ENCODE measurements at regions not wholly inside any gene's neighbourhood (a gene's known extent, or its start where the extent isn't known, plus 50 kb on each side); places are given as distances from the start of the nearest gene placed in this dataset.

DNA sequence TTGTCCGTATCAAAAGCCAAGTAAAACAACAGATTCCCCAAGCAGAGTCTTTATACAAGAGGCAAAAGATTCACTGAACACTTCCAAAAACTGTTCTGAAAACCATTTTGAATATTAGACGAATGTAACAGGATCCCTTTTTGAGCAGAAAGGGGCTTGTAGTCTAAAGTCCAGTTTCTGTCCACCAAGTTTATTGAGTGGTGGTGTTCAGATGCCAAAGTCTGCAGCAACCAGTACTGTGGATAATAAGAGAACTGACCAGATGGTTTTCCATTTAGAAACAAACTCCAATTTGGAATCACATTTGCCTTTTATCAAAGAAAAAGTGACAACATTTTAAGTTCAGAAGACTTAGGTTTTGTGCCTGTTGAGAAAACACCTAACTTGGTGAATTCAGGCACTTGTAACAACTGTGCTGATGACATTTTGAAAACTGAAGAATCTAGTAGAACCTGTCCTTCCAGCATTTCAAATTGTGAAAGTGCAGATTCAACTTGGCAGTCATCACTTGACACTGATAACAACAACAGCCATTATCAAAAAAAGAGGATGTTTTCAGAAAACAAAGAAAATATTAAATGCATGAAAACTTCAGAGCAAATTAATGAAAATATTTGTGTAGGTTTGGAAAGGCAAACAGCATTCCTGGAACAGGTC is 217.1 kb downstream of the CSNK2A3 start:
- no peak for DNase-seq (ENCODE audit: low spot score)

DNA sequence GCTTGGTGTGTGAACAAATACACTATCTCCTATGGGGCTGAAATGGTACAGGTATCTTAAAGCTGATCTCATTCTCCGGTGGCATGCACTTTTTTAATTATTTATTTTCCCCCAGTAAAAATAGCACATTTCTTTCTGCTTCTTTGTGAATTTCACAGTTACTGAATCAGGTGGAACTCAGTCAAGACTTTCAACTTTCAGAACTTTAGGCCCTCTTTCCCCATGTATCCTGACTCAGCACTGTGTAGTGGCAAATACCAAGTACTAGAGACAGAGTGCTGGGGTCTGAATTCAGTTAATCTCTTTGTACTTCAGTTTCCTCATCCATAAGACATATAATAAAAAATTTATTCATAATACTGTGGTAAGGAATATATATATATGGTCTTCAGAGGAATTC is 223.9 kb downstream of the CSNK2A3 start:
- DNase-seq (ENCODE audit: low spot score), result no peak

DNA sequence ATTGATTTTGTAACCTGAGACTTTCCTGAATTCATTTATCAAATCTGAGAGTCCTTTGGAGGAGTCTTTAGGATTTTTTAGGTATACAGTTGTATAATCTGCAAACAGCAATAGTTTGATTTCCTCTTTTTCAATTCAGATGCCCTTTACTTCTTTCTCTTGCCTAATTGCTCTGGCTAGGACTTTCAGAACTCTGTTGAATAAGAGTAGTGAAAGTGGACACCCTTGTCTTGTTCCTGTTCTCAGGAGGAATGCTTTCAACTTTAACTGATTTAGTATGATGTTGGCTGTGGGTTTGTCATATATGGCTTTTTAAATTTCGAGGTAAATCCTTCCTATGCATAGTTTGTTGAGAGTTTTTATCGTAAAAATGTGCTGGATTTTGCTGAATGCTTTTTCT is 227.4 kb downstream of the CSNK2A3 start:
- DNase-seq (ENCODE audit: low spot score), result no peak

DNA sequence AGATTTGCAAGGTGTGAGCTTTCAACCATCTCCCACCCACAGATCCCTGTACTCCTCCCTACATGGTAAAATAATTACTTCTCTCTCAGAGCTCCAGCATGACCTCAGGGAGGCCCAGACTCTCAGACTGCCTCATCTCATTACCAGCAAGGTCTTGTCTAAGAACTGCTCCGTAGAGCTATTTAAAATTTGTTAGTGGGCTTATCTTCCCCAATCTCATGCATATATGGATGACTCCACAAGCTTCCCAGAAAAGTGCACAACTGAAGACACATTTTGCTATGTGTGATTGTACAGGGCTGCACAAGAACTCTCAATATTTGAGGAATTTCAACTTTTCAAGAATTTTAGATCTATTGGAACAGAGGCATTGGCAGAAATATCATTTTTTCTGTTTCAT is 230.3 kb downstream of the CSNK2A3 start:
- DNase-seq (ENCODE audit: low spot score), result no peak

DNA sequence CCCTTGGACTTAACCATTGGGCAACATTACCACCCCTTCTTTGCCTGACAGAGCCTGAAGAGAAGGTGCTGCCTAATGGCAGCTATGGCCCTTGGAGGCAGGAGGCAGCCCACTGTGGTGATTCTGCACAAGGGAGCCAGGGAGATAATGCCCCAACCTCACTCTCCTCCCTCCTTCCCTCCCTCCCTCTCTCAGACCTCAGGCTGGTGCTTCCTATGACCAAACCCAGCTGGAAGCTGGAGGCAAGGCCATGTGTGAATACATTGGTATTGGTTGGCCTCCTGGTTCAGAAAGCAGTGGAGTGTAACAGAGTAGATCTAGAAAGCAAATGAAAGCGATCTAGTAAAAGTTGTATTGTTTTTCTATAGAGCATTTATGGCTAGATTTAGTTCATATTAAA is 233.1 kb downstream of the CSNK2A3 start:
- DNase-seq (ENCODE audit: low spot score), result no peak

DNA sequence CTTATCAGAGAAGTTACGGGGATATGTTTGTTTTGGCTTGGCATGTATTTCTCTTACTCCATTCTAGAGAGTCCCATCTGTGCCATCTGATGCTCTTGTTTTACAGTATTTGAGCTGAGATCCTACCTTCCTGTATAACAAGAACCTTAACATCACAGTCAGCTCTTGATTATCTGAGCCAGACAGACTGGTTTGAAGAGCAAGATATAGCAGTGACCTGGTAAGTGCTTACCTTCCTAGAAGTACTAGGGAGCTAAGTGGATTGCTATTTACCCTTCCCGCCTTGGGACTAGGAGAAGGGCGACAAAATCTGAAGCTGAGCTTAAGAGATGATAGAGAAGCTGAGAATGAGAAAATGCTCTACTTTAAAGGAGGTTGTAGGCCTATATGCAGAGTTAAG is 235.3 kb downstream of the CSNK2A3 start:
- DNase-seq (ENCODE audit: low spot score), result no peak

DNA sequence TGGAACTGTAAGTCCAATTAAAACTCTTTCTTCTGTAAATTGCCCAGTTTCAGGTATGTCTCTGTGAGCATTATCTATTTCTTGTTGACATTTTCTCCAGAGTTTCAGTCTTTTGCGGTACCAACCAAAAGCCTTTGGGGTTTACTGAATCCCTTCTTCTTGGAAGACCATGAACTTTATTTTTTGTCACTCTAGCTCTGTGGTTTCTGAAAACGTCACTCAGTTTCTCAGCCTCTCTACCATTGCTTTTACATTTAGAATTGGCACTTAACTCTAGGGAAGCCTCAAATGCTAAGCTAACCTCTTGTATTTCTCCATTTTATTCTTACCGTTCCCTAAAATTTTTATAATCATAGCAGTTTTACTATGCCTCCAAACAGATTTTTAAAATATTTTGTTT is 237.6 kb downstream of the CSNK2A3 start:
- DNase-seq (ENCODE audit: low spot score), result no peak

DNA sequence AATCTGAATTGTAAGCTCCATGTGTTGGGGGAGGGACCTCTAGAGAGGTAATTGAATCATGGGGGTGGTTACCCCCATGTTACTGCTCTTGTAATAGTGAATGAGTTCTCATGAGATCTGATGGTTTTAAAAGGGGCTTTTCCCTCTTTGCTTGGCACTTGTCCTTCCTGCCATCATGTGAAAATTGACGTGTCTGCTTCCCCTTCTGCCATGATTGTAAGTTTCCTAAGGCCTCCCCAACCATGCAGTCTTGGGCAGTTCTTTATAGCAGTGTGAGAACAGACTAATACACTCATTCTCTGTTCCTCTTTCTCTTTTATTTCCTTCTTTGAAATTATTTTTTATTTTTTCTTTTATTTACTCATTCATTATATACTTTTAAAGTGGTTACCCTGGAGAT is 239.4 kb downstream of the CSNK2A3 start:
- no peak for DNase-seq (ENCODE audit: low spot score)

DNA sequence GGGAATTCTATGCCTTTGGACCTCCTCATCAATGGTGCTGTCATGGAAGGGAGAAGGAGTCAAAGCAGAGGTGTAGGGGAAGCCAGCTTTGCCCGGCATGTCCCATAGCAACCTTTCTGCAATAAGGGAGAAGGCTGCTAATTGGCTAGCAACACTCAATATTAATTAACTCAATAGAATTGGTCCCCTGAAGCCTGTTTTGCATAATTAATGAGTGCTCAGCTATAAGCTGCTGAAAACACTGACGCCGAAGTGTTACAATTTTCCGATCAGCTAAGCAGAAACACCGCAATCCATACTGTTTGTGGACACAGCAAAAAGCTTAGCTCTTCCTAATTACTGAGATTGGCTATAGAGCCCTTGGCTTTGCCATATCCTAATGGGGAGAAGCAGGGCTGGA is 245.0 kb downstream of the CSNK2A3 start:
- no peak for DNase-seq (ENCODE audit: low spot score)

DNA sequence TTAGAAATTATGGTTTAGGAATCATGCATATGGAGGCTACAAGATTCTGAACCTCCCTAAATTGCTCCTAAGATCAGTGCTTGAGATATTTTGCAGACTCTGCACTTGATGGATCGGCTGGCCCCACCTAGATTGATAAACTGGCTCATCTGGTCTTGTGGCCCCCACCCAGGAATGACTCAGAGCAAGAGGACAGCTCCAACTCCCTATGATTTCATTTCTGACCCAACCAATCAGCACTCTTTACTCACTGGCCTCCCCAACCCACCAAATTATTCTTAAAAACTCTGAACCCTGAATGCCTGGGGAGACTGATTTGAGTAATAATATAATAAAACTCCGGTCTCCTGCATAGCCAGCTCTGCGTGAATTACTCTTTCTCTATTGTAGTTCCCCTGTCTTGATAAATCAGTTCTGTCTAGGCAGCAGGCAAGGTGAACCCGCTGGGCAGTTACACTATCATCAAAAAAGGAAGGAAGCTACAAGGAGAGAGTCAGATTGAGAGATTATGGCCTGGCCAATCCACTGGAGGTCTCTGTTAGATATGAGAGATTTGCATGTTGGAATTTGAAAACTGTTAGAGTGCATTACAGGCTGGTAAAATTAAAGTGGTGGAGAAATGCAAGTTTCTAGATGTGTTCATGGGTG is 245.8 kb downstream of the CSNK2A3 start:
- no peak for DNase-seq (ENCODE audit: low spot score)

DNA sequence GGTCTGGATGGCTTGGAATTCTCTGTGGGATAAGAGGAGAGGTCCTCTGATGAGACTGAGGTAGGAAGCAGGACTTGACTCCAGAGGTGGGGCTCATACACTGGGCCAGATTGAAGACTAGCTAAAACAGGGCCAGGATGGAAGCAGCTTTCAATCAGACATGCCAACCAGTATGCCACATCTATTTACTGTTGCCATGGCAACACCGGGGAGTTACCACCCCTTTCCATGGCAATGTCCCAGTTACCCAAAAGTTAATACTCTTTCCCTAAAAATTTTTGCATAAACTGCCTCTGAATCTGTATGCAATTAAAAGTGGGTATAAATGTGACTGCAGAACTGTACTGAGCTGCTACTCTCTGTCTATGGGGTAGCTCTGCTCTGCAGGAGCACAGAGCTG is 247.5 kb upstream of the ZBED5 start:
- peak; percentile 11 for DNase-seq (ENCODE audit: low spot score)

DNA sequence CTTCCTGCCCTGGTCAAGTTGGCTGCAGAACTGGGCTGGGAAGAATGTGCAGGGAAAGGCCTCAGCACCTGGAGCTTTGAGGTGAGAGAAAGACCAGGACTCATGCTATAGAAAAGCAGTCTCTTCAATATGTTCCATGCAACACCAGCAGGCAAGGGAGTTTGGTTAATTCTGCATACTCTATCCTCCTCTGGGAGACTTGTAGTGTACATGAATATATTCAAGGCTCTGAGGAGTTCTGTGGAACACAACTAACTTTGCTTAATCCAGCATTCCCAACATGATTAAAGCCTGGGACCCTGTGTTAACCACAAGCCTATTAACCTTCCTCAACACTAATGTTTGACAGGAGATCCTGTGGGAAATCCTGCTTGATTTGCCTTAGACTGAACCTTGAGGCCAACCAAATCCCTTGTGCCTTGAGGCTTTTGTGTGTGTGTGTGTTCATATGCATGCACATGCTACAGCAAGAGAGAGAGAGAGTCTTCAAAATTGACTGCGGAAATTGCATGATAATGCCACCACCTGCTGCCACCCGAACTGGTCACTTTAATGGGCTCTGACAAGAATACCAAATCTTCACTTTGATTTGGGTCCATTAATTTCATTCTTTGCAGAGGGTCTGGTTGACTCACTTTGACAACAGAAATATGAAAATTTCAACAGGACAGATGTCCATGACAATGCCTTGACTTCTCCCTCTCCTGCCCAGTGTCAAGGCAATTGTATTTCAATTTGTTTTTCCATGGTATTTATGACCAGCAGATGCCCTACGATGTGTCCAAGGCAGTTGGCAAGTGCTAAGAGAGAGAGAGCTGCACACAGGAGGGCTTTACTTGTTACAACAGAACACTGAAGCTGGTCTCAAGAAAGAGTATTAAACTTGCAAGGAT is 238.2 kb upstream of the ZBED5 start:
- DNase-seq (ENCODE audit: low spot score), result no peak

DNA sequence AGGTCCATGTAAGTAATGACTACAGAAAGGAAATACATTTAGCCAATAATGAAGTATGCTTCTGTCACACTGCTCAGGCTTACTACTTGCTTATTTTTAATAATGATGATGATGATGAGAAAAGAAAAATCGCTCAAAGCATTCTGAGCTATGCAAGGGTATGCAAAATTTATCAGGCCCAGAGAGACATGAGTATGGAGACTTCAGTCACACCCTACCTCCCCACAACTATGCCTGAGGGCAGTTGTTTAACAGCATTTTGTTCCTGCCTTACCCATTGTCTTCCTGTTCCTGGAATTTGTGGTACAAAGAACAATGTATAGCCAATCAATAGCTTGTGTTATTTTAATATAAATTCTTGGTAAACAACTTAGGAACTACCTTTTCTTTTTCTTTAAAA is 232.6 kb upstream of the ZBED5 start:
- no peak for DNase-seq (ENCODE audit: low spot score)

DNA sequence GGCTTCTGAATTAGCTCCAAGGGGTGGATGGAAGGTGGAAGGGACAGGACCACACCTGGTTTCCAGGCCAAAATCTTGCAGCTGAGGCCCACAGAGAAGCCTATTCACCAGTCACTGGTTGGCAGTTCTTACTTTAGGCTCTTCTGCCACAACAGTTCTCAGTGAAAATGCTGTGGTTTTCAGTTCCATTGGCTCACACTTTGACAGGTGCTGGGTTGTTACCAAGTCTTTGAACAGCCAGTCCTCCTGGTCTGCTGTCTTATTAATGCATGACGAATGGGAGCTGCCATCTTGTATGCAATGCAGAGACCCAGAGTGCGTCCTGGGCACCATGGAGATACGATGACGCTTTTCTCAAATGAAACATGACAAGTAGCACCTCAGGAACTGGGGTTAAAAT is 232.0 kb upstream of the ZBED5 start:
- DNase-seq (ENCODE audit: low spot score), result no peak

DNA sequence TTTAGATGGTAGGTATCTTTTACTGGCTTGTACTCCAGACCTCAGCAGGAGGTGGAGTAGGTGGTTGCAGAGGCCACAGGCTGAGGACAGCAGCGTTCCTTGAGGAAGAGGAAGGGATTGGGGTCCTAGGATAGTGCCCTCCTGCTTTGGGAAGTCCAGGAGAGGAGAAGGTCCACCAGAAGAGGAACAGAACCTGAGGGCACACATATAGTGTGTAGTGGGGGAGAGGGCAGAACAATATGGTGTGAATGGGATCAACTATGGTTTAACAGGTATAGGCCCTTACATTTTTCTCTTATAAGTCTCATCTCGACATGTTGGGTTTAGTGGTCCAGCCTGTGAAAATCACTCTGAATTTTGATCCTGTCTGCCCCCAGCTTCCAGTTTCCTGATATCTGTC is 229.1 kb upstream of the ZBED5 start:
- DNase-seq (ENCODE audit: low spot score), result no peak

DNA sequence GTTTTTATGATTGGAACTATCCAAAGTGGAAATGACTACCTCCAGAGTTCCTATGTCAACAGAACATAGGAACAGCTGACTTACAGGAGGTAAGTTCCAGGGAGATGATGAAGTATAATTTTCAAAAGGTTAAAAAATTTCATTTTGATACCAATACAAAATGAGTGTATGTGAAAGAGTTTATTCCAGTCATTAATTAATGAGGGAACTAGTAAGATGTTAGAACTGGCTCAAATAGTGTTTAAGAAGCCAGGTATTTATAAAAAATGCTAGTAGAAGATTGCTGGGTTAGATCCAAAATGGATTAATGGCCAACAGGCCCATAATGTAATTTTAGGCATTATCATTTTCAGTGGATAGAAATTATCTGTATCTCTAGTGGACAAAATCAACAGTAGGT is 227.7 kb upstream of the ZBED5 start:
- no peak for DNase-seq (ENCODE audit: low spot score)

DNA sequence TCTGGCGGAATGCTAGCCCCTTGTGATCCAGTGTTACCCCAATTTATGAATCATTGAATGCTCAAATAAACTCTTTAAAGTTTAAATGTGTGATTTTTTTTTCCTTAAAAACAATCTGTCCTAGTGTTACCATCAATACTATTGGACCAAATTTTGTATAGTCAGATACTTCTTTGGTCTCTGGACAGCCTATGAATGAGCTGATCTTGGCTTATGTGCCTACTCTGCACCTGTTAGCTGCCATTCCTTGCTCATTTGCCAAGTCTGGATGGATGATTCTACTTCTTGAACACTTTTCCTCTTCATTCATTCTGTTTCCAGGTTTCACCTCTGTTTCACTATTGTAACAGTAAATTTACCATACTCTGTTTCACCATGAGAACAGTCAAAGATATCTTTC is 226.5 kb upstream of the ZBED5 start:
- DNase-seq (ENCODE audit: low spot score), result no peak

DNA sequence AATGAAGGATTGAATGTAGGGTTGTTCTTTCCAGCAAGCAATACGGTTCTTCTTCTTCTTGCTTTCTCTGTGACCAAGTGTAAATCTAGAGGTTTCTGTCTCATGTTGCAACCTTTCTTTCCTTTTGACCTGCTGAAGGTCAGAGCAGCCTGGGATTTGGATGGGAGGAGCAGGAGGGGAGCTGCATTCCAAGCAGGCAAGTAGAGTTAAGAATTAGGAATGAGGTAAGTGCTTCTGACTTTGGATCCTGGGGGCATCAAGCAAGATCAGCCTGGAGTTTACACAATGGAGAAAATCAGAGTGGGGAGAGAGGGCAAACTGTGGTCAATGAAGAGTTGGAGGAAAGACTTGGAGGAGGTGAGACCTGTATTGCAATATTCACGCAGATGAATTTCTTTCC is 225.6 kb upstream of the ZBED5 start:
- DNase-seq (ENCODE audit: low spot score), result no peak

DNA sequence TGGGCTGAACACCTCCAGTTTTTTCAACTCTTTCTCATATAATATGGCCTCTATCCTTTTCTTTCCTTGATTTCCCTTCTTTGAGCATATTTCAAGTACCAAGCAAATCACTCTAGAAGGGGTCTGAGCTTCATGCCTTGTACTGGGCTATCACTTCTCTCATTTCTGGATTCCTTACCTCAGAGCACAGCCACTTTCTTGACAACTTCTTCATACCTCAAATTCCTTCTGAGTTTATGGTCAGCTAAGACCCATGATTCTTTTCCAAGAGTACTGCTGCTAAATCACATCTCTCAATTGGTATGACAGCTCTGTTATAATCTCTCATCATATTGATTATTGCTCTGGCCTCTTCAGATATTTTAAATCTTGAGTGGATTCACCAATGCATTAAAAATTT is 224.8 kb upstream of the ZBED5 start:
- DNase-seq (ENCODE audit: low spot score), result no peak

DNA sequence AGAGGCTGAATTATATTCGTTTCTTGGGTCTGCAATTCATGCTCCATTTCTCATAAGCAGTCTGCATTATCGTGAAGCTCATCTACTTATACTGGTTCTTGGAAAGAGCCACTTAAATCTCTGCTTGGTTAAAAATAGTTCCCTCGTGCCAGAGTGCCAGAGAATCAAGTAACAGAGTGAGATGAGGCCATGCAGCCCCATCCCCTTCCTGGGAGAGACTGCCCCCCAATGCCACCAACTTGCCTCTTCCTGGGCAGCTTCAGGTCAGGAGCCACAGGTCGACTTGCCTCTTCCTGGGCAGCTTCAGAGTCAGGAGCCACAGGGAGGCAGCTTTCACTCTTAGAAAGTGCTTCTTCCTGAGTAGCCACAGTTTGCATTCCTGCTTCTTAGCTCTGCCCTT is 223.9 kb upstream of the ZBED5 start:
- no peak for DNase-seq (ENCODE audit: low spot score)

DNA sequence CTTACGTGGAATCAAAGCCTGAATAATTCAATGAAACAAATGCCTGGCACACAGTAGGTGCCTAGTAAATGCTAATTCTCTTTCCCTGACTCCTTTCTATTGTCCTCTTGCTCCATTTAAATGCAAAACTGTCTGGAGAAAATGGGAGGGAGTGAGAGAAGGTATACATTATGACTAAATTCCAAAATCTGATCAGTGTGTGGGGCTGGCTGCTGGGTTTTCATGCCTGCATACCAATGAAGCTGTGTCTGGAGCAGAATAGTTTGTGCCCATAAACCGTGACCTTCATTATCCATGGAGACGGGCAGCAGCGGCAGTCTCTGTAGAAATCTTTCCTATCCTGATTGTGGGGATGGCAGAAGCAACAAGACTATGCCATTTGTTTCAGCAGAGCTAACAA is 223.4 kb upstream of the ZBED5 start:
- no peak for DNase-seq (ENCODE audit: low spot score)

DNA sequence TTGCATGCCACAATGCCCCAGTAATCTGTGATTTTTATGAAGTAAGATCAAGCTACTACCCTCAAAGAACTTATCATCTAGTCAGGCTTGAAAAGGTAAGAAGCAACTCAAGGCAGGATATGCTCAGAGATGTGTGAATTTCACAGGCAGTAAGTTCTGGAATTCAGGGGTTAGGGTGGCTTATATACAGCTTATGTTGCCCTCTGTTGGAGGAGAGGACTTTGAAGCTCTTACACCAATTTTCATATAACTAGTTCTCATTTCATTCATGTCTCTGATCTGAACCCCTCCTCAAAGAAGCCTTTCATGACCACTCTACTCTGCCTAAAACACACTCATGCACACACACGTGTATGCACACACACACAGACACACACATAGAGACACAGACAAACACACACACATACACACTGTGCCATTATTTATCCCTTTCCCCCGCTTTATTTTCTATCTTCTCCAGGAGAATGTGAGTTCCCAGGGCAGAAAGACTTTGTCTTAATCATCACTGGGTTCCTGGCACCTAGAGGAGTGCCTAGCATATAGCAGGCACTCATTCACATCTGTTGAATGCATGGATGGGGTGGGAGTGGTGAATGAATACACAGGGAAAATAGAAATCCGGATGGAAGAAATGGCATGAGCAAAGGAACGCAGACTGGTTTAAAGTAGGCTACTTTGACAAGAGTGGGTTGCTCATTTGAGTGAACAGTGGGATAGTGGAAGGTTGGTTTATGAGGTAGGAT is 220.7 kb upstream of the ZBED5 start:
- no peak for DNase-seq (ENCODE audit: low spot score)

DNA sequence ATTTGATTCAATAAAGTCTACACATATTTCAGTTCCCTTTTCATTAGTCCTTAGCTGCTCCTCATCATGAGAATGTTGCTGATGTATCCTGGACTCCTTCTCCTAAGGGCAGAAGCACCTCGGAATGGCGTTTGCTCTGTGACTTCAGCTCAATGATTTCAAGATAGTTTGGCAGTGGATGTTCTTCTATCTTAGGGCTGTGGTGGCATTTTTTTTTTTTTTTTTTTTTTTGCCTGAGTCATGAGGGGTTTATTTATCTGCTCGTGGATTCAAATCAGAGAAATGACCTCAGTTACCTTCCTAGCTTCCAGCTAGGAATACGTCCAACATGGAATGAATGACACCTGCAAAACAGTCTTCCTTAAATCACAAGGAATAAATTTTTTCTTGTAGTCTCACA is 220.0 kb upstream of the ZBED5 start:
- no peak for DNase-seq (ENCODE audit: low spot score)

Measured in putamen (tissue), 1 donor.